ENCODE measurements at regions not wholly inside any gene's neighbourhood (a gene's known extent, or its start where the extent isn't known, plus 50 kb on each side); places are given as distances from the start of the nearest gene placed in this dataset.
"Not testable (repeated sequence)": the region's sequence is repeated elsewhere in the genome, so short reads cannot be mapped to it uniquely, and the experiment has no call there.

DNA sequence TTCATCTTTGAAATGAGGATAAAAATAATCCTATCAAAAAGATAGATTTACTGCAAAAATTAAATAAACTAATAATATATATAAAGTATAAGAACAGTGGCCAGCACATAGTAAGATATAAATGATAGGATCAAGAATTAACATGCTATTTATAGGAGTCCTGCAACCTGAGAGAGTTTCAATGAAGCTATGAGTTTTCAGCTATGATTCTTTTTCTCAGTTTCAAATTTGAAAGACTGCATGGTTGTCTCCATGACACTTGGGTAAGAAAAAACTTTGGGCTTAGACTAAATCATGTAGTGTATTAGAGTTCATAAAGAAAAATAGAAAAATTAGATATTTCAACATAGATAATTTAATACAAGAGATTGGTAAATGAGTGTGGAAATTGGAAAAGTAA lies 817.8 kb upstream of the KIF2B start:
- no peak overlapping the region for H3K4me3 ChIP-seq (ENCODE audit: control insufficient read depth, low read depth, low read length)
- no peak for DNase-seq (ENCODE audit: low read depth)
- TF ChIP-seq, protein P1, sequence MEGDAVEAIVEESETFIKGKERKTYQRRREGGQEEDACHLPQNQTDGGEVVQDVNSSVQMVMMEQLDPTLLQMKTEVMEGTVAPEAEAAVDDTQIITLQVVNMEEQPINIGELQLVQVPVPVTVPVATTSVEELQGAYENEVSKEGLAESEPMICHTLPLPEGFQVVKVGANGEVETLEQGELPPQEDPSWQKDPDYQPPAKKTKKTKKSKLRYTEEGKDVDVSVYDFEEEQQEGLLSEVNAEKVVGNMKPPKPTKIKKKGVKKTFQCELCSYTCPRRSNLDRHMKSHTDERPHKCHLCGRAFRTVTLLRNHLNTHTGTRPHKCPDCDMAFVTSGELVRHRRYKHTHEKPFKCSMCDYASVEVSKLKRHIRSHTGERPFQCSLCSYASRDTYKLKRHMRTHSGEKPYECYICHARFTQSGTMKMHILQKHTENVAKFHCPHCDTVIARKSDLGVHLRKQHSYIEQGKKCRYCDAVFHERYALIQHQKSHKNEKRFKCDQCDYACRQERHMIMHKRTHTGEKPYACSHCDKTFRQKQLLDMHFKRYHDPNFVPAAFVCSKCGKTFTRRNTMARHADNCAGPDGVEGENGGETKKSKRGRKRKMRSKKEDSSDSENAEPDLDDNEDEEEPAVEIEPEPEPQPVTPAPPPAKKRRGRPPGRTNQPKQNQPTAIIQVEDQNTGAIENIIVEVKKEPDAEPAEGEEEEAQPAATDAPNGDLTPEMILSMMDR (IDR thresholded peaks at IDR 0.05; ENCODE audit: control insufficient read depth, insufficient read depth, low read depth, low read length, missing control alignments) = no peak

DNA sequence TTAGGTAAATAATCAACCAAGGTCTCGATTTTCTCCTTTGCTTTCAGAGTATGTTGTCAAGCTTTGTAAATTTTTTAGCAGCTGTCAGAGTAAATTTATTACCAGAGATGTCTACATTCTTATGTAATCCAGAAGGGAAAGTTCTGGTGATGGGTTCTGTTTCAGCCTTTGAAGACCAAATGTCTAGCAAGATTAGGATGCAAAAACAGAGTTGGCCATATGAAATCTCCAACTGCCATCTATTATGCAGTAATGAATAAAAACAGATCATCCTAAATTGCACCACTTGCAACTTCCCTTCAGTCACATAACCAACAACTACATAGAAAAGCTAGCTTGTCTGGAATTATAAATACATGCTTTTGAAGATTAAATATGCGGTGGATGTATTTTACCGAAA lies 826.8 kb upstream of the KIF2B start:
- TF ChIP-seq, protein P1 (IDR thresholded peaks at IDR 0.05; ENCODE audit: control insufficient read depth, insufficient read depth, low read depth, low read length, missing control alignments) = no peak
- DNase-seq (ENCODE audit: low read depth) = no peak
- H3K4me3 ChIP-seq (ENCODE audit: control insufficient read depth, low read depth, low read length) = no peak overlapping the region

DNA sequence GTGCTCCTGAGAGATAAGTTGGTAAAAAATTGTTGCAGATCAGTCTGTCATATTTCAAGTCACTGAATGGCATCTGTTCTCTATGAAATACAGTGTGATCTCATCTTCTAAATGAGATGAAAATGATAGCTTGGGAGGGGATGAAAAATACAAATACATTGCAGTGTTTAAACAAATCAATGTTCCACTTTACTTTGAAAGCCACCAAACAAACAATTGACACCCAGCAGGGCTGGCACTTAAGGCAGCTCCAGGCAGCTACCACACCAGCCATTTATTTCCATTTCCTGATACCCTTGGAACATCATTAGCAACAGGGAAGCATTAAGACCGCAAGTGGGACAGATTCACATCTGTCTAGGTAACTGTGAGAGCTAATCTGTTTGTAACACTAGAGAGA lies 827.6 kb upstream of the KIF2B start:
- DNase-seq (ENCODE audit: low read depth) = no peak
- H3K4me3 ChIP-seq (ENCODE audit: control insufficient read depth, low read depth, low read length) = no peak overlapping the region
- TF ChIP-seq, protein P1 (IDR thresholded peaks at IDR 0.05; ENCODE audit: control insufficient read depth, insufficient read depth, low read depth, low read length, missing control alignments) = no peak

DNA sequence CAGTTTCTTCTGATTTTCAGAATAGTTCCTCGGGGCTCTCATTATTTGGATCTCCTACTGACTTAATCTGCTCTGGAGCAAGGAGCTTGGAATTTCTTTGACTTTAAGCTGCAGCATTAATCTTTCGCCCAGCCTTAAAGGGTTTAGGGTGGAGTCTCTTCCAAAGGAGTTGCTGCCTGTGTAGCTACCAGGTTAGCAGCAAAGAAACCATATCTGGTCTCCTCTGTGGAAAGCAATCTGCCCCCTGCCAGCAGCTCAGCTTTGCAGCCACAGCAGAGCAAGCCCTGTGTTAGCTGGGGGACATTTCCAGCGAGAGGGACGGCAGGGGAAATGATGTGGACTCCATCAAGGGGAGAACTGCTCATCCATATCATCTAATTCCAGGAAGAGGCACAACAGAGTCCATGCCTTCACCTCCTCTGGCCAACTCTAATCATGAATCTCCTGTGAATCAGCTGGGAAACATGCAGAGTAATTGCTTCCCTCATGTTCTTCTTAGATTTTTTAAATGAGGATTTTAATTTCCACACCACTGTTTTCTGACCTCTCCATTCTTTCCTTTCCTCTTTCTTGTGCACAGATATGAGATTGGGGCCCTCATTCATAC lies 827.6 kb upstream of the CA10 start:
- H3K4me3 ChIP-seq (ENCODE audit: control insufficient read depth, low read depth, low read length) = no peak overlapping the region
- TF ChIP-seq, protein P1 (IDR thresholded peaks at IDR 0.05; ENCODE audit: control insufficient read depth, insufficient read depth, low read depth, low read length, missing control alignments) = no peak
- DNase-seq (ENCODE audit: low read depth) = no peak

- no peak overlapping the region for H3K4me3 ChIP-seq (ENCODE audit: control insufficient read depth, low read depth, low read length)
- TF ChIP-seq, protein P1 (IDR thresholded peaks at IDR 0.05; ENCODE audit: control insufficient read depth, insufficient read depth, low read depth, low read length, missing control alignments) = no peak
- no peak for DNase-seq (ENCODE audit: low read depth)
These were observed 823.8 kb upstream of the CA10 start for GRCh38 chr17:52982331-52982730.

- no peak overlapping the region for H3K4me3 ChIP-seq (ENCODE audit: control insufficient read depth, low read depth, low read length)
- TF ChIP-seq, protein P1 (IDR thresholded peaks at IDR 0.05; ENCODE audit: control insufficient read depth, insufficient read depth, low read depth, low read length, missing control alignments) = no peak
- DNase-seq (ENCODE audit: low read depth) = no peak
These were observed 821.4 kb upstream of the CA10 start for GRCh38 chr17:52979921-52980320.

DNA sequence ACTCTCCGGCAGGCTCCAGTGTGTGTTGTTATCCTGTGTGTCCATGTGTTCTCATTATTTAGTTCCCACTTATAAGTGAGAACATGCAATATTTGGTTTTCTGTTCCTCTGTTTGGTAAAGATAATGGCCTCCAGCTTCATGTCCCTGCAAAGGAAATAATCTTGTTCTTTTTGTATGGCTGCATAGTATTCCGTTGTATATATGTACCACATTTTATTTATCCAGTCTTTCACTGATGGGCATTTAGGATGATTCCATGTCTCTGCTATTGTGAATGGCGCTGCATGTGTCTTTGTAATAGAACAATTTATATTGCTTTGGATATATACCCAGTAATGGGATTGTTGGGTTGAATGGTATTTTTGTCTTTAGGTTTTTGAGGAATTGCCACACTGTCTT lies 807.3 kb upstream of the CA10 start:
- DNase-seq (ENCODE audit: low read depth) = no peak
- TF ChIP-seq, protein P1 (IDR thresholded peaks at IDR 0.05; ENCODE audit: control insufficient read depth, insufficient read depth, low read depth, low read length, missing control alignments) = no peak
- H3K4me3 ChIP-seq (ENCODE audit: control insufficient read depth, low read depth, low read length) = no peak overlapping the region

- DNase-seq (ENCODE audit: low read depth); H3K4me3 ChIP-seq (ENCODE audit: control insufficient read depth, low read depth, low read length): not testable (repeated sequence)
These were observed 803.2 kb upstream of the CA10 start for GRCh38 chr17:52961751-52962150.

All from AG09309 (cell line).